Activated naive CD4-positive, alpha-beta T cell treated with Interleukin-2 at 50 U/mL for 16 hours (primary cell): ENCODE measurements at regions not wholly inside any gene's neighbourhood (a gene's known extent, or its start where the extent isn't known, plus 50 kb on each side); places are given as distances from the start of the nearest gene placed in this dataset.
"Not testable (repeated sequence)": the region's sequence is repeated elsewhere in the genome, so short reads cannot be mapped to it uniquely, and the experiment has no call there.

ENCODE experiments used
- DNase-seq: peaks from one replicate; pipeline ENCODE4 v3.0.0-alpha.2; 2020

- DNase-seq = no peak
Measured at GRCh38 chr6:85712346-85712745, 69.7 kb upstream of the SYNCRIP start.

- DNase-seq = not testable (repeated sequence)
Measured at GRCh38 chr6:85707515-85708145, 64.9 kb upstream of the SYNCRIP start.

- DNase-seq = no peak
Measured at GRCh38 chr6:85706272-85706671, 63.6 kb upstream of the SYNCRIP start.

- no peak for DNase-seq
Measured at GRCh38 chr6:85705220-85705619, 62.5 kb upstream of the SYNCRIP start.

GRCh38 chr6:85703406-85703805 lies 60.7 kb upstream of the SYNCRIP start:
- DNase-seq = no peak
